ENCODE measurements at regions not wholly inside any gene's neighbourhood (a gene's known extent, or its start where the extent isn't known, plus 50 kb on each side); places are given as distances from the start of the nearest gene placed in this dataset.
A peak's percentile ranks its signal among the peaks of the same experiment; 100 is the strongest.

- DNase-seq (ENCODE audit: low read depth) = no peak
Measured at GRCh38 chrX:15191830-15192229, 78.1 kb downstream of the ASB9 start.

GRCh38 chrX:15188039-15188438 is 81.8 kb downstream of the ASB9 start:
- DNase-seq (ENCODE audit: low read depth) = no peak

DNA sequence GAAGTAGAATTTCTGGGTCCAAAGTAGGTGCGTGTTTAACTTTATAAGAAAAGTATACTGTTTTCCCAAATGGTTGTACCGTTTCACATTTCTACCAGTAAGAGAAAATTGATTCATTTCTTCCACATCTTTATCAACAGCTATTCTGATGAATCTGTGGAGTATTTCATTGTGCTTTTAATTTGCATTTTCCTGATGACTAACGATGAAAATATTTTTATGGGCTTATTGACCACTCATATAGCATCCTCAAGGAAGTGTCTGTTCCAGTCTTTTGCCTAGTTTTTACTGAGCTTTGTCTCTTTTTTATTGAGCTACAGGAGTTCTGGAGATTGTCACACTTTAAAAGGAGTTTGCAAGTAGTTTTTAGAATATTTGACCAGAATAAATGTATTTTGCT is 92.6 kb downstream of the ASB9 start:
- no peak for DNase-seq (ENCODE audit: low read depth)

- no peak for DNase-seq (ENCODE audit: low read depth)
Measured at GRCh38 chrX:15173411-15173810, 96.5 kb downstream of the ASB9 start.

DNA sequence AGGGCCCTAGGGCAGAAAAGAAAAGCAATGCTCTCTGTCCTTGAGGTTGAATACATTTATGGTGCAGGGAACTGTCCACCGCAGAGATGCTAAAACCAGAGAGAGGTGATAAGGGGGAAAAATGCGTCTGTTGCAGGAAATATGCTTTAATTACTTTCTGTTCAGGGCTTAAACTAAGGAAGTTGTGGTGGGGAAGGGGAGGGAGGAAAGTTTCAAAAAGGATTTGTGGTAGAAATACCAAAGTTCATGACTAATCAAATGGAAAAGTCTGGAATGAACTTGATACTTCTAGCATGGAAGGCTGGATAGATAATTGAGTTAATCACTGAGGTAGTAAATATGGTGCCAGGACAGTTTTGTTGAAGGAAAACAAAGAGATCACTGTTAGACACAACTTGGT is 99.0 kb downstream of the ASB9 start:
- no peak for DNase-seq (ENCODE audit: low read depth)

- DNase-seq (ENCODE audit: low read depth) = no peak
Measured at GRCh38 chrX:15167826-15168225, 102.1 kb downstream of the ASB9 start.

DNA sequence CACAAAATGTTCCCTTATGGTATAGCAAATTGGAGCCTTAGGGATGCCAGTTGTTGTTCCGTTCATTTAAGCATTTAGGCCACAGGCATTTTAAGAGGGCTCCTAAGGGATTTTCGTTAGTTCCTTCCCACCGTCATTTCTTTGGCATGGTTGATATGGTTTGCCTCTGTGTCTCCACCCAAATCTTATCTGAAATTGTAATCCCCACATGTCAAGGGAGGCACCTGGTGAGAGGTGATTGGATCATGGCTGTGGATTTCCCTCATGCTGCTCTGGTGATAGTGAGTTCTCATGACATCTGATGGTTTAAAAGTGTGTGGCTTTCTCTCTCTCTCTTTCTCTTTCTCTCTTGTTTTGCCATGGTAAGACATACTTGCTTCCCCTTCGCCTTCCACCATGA is 104.1 kb downstream of the ASB9 start:
- DNase-seq (ENCODE audit: low read depth) = no peak

DNA sequence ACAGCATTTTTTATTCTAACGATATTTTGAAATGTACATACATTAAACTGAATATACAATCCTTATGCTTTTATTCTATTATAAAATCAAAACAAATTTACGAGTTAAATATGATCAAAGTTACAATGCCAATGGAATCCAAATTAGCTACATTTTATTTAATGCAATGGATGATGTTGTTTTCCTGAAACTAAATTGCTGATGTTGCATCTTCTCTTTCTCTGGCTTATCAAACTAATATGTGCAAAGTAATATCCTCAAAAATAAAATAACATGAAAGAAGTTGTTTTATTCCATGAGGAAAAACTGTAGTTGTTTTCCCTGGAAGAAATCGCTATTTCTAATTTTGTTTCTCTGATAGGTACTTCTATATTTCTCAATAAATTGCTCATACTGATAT is 106.8 kb downstream of the ASB9 start:
- DNase-seq (ENCODE audit: low read depth) = no peak

DNA sequence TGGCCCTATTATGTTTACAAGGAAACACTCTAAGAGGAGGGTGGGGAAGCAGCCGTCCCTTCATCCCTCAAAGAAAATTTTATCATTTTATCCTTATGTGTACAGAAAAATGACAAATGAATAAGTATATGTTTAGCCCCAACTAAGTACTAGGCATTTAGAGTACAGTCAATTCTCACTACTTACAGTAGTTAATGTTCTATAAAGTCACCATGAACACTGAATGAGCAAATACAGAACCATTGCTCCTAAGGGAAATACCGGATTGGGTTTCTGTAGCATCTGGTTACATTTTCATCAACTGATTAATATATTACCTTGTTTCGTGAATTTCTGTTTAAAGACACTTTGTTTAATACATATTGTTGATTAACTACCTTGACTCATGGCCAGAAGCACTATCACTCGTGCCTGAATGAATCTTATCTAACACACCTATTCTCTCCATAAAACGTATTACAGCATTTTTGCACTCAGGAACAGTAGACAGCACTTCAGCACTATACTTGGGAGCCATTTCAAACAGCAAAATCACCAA is 109.3 kb downstream of the ASB9 start:
- DNase-seq (ENCODE audit: low read depth) = no peak

DNA sequence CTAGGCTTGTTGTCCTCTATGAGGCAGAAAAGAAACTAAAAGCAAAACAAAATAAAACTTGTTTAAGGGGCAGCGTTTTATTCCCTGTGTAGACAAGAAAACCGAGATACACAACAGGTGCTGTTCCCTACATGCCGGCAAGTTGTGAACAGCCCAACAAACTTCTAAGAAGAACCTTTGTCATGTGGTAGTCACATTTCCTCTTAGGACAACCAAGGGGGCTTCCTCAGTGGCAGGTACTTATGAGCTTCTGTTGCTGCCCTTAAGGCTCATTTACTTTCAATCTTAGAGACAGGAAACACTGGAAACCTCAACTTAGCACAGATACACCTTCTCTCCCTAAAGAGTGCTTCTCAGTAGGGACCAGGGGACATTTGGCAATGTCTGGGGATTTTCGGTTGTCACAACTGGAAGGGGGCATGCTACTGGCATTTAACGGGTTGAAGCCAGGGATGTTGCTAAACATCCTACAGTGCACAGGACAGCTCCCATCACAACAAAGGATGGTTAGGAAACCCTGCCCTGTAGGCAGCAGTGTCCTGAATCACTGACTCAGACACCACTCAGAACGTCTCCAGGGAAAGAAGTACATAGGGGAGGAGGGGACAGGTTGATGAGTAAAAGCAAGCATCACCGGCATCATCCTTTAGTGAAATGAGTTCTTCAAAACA is 111.0 kb downstream of the ASB9 start:
- no peak for DNase-seq (ENCODE audit: low read depth)

DNA sequence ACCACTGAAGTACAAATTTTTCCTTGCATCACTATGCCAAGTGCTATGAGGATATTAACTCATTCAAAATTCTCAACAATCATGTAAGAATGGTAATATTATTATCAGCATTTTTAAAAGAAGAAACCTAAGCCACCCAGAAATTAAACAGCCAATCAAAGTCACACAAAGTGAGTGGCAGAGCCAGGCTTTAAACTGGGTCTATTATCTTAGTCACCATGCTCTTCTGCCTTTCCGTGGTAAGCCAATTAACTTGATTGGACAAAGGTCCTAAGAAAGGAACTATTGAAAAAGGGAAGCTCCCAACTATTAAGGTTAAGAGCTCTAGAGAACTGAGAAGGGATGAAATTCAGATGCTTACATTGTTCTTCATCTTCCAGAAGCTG is 111.5 kb downstream of the ASB9 start:
- DNase-seq (ENCODE audit: low read depth) = no peak

DNA sequence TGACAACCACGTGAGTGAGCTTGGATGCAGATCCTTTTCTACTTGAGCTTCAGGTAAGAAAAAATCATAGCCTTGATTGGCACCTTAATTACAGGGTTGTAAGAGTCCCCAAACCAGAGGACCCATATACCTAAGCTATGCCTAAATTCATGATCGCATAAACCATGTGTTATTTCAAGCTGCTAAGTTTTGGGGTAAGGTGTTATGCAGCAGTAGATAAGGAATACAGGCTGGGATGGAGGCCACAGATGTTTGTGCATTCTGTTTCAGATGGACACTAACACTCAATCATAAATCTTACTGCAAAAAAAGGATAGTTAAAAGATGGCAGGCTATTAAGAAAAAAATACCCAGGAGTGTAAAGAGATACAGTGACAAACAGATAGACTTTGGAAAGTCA is 112.3 kb downstream of the ASB9 start:
- DNase-seq (ENCODE audit: low read depth) = no peak

DNA sequence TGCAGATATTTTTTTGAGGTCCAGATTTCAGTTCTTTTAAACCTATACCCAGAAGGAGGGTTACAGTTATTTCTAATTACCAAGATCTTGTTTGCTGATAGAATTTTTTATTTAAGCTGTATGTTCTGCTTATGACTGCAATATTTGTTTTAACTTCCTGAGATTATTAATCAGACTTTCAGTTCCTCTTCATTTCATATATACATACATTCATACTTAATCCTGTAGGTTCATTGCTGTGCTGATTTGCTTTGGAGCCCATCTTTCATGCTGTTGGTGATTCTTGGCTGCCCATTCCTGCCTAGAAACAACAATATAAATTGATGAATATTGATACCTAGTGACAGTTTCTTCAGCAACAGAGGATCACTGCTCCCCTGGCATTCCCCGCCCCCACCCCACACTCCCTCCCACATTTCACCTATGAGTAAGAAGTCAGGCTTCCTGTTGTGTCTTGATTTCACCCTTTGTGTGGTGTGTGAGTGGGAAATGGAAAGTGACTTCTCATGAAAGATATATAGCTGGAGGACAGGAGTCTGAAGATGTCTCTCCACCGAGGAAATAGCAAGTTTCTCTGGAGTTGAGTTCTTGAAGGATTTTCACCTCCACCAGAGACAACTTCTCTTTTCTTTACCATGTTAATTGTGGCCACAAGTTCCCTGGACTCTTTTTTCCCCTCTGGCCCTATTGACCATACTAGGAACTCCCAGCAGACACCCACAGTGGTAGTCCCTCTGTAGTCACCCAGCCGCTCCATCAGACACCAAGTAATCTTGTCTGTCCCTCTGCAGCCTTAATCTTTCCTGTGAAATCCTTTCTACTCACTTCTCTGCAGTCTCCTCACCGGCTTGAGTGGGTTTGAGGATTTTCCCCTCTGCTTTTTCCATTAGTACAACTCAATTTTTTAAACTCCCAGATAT is 118.4 kb downstream of the ASB9 start:
- no peak for DNase-seq (ENCODE audit: low read depth)

DNA sequence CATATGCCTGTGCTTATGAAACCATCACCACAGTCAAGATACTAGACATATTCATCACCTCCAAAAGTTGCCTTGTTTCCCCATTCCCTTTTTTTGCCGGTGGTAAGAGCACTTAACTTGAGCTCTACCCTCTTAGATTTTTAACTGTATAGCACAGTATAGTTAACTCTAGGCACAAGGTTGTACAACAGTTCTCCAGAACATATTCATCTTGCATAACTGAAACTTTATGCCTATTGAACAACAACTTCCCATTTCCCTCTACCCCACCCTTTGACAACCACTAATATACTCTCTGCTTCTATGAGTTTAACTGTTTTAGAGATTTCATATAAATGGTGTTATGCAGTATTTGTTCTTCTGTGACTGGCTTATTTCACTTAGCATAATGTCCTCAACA is 119.3 kb downstream of the ASB9 start:
- no peak for DNase-seq (ENCODE audit: low read depth)

DNA sequence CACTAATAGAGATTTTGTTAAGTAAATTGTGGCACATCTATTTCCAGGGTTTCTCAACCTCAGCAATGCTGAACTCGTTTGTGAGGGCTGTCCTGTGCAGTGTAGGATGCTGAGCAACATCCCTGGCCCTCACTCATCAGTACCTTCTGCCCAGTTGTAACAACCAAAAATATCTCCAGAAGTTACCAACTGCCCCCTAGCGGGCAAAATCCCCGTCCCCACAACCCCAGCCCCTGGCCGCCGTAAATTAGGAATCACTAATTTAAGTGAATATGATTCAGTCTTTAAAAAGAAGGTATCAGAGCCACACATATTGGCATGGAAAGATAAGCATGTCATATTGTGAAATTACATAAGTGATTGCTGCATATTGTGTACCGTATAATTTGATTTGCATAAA is 123.4 kb downstream of the ASB9 start:
- peak; percentile 7 for DNase-seq (ENCODE audit: low read depth)

GRCh38 chrX:15143825-15144121 is 126.1 kb downstream of the ASB9 start:
- no peak for DNase-seq (ENCODE audit: low read depth)

DNA sequence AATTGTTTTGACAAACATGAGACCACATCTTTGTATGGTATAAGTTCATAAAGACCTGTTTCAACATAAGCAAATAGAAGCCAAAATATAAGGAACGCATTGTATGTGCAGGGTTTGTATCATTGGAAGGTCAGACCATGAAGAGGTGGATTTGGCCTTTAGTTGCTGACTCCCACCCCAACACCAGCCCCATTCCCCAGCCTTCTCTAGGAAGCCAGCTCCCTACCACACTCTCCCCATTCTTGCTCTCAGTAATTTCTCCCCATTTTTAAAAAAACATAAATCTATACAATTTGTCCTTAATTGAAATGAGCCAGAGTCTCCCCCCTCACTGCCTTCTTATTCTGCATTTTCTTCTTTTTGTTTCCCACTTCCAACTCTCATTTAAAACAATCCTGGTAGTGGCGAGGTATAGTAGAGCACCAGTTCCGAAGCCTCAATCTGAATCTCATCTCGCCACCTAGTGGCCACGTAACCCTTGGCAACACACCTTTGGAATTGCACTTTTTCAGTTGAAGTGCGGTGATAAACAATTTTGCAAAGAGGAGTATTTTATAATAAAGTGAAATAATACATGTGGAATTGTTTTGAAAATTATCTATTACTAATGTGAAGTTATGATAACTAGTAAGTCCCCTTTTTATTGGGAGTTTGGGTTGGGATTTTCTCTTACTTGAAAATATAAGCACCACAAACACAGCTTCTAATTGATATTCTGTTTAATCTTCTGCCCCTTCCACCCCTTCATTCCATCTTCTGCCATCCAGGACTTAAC is 126.6 kb downstream of the ASB9 start:
- DNase-seq (ENCODE audit: low read depth) = peak; percentile 31

DNA sequence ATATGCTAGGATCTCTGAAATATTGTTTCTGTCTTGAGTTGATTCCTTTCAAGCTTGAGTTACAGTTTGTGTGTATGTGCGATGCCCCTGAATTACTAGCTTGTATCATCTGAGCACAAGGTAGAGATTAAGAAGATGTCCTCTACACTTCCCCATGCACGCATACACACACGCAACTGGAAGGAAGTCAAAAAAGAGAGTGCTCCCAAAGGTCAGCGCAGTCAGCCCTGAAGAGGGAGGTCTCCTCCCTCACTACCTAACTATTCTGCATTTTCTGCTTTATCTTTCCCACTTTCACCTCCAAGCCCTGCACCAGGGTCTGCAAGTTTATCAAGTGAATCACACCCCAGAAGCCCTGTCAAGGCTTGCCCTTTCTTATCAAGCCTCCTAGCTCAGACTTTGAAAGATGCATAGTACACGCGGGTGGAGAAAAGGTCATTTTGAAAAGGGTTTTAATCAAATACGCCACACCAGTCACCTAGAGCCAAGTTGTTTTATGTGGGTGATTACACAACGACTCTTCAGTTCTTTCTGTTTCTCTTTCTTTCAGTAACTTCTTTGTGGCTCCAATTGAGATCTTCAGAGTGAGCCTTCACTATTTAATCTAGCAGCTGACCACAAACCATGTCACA is 127.7 kb downstream of the ASB9 start:
- DNase-seq (ENCODE audit: low read depth) = no peak

DNA sequence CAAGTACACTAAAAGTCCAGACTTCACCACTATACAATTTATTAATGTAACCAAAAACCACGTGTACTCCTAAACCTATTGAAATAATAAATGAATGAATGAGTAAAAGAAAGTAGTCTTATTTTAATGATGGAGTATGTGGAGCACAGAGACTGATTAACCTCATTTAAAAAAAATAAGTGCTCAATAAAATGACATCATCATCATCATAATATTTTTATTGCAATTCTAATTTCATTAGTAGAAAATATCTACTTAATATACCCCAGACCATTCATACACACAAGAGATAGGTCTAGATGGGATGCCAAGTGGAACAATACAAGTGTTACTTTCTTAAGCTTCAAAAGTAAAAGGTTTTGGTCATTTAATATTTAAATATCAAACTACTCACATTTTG is 133.1 kb downstream of the ASB9 start:
- no peak for DNase-seq (ENCODE audit: low read depth)

DNA sequence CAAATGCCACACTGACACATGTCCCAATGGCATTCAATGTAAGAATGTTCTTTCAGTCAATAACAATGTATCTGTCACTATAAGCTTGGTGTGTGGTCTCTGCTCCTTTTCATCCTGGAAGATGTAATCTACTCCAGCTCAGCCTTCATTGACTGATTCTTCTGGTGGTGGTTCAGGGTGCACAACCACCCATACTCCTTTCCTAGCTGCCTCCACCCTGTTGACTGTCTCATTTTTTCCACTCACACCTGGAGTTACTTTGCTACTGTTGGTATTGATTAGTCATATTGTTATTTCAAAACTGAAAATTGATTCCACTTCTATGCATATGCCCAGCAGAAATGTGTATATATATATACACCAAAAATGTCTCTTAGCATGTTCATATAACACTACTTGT is 140.5 kb downstream of the ASB9 start:
- no peak for DNase-seq (ENCODE audit: low read depth)

- no peak for DNase-seq (ENCODE audit: low read depth)
Measured at GRCh38 chrX:15128861-15129260, 141.0 kb downstream of the ASB9 start.

DNA sequence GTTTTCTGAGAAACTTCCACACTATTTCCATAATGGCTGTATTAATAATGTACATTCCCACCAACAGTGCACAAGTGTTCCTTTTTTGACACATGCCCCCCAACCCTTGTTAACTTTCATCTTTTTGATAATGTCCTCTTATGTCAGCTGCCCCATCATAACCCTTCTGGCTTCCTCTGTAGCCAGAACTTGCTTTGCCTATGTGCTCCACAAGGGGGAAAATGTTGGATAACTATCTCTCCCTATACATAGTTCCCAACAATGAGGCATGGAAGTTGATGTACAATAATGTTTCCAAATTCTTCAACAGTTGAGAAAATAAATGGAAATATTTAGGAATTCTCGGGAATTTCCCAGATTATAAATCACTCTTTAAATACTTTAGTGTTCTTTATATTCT is 142.9 kb downstream of the ASB9 start:
- no peak for DNase-seq (ENCODE audit: low read depth)
